Progenitor cell of endocrine pancreas (in vitro differentiated cells): ENCODE measurements at regions not wholly inside any gene's neighbourhood (a gene's known extent, or its start where the extent isn't known, plus 50 kb on each side); places are given as distances from the start of the nearest gene placed in this dataset.
A peak's percentile ranks its signal among the peaks of the same experiment; 100 is the strongest.

Experiments
- DNase-seq: peaks from one replicate; pipeline ENCODE4 v3.0.0; 2021; ENCODE audit warnings: low spot score; ENCODE audit not compliant: unreplicated experiment
- H3K27ac Mint-ChIP-seq: 2 replicates; pipeline ENCODE4 v1.8.0; 2021; ENCODE audit warnings: mild to moderate bottlenecking, moderate library complexity, mixed read lengths
- H3K27me3 Mint-ChIP-seq: 2 replicates; pipeline ENCODE4 v1.8.0; 2021; ENCODE audit warnings: mixed read lengths
- H3K36me3 Mint-ChIP-seq: 2 replicates; pipeline ENCODE4 v1.8.0; 2022; ENCODE audit warnings: mixed read lengths; ENCODE audit not compliant: insufficient read depth
- H3K4me1 Mint-ChIP-seq: 2 replicates; pipeline ENCODE4 v1.8.0; 2021; ENCODE audit warnings: low read depth, mixed read lengths
- H3K4me3 Mint-ChIP-seq: 2 replicates; pipeline ENCODE4 v1.8.0; 2021; ENCODE audit warnings: low read depth, mild to moderate bottlenecking, moderate library complexity, mixed read lengths
- H3K9me3 Mint-ChIP-seq: 2 replicates; pipeline ENCODE4 v1.8.0; 2021; ENCODE audit warnings: low read depth, mixed read lengths
- CTCF ChIP-seq: fragments of 200-600 bp; sonication (generic); IDR thresholded peaks from one replicate; pipeline ENCODE4 v1.5.0; 2021; ENCODE audit warnings: antibody characterized with exemption, mild to moderate bottlenecking; ENCODE audit not compliant: unreplicated experiment

DNA sequence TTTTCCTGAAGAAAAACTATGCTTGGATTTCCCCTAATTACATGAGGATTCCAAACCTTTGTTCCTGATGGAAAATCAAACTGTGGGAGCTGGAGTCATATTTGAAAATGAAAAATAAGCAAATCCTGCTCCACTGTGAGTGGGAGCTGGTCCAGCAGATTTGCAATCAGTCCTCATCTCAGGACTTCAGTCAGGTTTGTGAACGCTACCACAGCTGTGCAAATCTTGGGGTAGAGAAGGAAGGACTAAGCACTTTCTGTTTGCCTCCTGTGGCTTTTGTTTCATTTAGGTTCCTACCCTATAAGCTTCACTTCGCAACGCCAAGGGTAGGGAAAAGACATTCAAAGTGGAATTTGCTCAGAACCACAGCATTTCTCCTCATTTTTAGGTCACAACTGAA lies 238.2 kb downstream of the TUSC7 start:
- H3K27me3 Mint-ChIP-seq, result no peaks in the 10 kb centered on the region
- H3K27ac Mint-ChIP-seq, result peak overlapping the region; percentile 89
- peaks cover 22% of the 10 kb centered on the region for H3K4me1 Mint-ChIP-seq
- TF ChIP-seq CTCF, result no peak
- no peaks in the 10 kb centered on the region for H3K36me3 Mint-ChIP-seq
- no peak for DNase-seq
- no peak overlapping the region for H3K4me3 Mint-ChIP-seq
- peaks cover 12% of the 10 kb centered on the region for H3K9me3 Mint-ChIP-seq

- H3K9me3 Mint-ChIP-seq, result no peaks in the 10 kb centered on the region
- H3K36me3 Mint-ChIP-seq, result no peaks in the 10 kb centered on the region
- DNase-seq, result no peak
- H3K4me1 Mint-ChIP-seq, result peaks cover 22% of the 10 kb centered on the region
- no peak overlapping the region for H3K4me3 Mint-ChIP-seq
- TF ChIP-seq CTCF, result no peak
- no peak overlapping the region for H3K27ac Mint-ChIP-seq
- H3K27me3 Mint-ChIP-seq, result no peaks in the 10 kb centered on the region
Measured at GRCh38 chr3:116950301-116951055, 240.9 kb downstream of the TUSC7 start.

DNA sequence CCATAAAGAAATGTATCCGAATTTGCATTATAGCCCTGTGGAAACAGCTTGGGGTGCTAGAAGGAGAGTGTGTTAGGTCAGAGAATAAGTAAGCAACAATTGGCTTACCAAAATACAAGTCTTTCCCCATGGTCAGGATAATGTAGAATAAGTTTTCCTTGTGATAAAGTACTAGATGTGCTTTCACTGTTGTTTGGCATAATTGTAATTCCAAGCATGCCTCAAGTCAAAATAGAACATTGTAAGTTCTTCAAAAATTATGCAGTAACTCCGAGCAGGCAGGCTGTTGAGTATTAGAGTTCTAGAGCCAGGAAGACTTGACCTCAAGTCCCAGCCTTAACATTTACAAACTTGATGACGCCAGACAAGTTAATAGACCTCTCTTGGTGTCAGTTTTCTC lies 242.0 kb downstream of the TUSC7 start:
- Mint-ChIP-seq H3K4me3 (no peak overlapping the region), H3K27ac (no peak overlapping the region), H3K27me3 (no peaks in the 10 kb centered on the region), H3K36me3 (no peaks in the 10 kb centered on the region), H3K4me1 (peaks cover 22% of the 10 kb centered on the region), H3K9me3 (no peaks in the 10 kb centered on the region)
- DNase-seq, result no peak
- no peak for TF ChIP-seq CTCF

GRCh38 chr3:116958291-116958690 lies 248.7 kb downstream of the TUSC7 start:
- no peak overlapping the region for H3K27ac Mint-ChIP-seq
- no peak for DNase-seq
- H3K4me3 Mint-ChIP-seq, result no peak overlapping the region
- H3K27me3 Mint-ChIP-seq, result no peaks in the 10 kb centered on the region
- TF ChIP-seq CTCF, result no peak
- peaks cover 10% of the 10 kb centered on the region for H3K4me1 Mint-ChIP-seq
- no peaks in the 10 kb centered on the region for H3K36me3 Mint-ChIP-seq
- no peaks in the 10 kb centered on the region for H3K9me3 Mint-ChIP-seq

GRCh38 chr3:116961106-116961505 lies 251.5 kb downstream of the TUSC7 start:
- H3K9me3 Mint-ChIP-seq, result no peaks in the 10 kb centered on the region
- no peaks in the 10 kb centered on the region for H3K36me3 Mint-ChIP-seq
- no peak for DNase-seq
- no peaks in the 10 kb centered on the region for H3K27me3 Mint-ChIP-seq
- no peak overlapping the region for H3K4me3 Mint-ChIP-seq
- peak overlapping the region; percentile 59 for H3K27ac Mint-ChIP-seq
- no peak for TF ChIP-seq CTCF
- peaks cover 10% of the 10 kb centered on the region for H3K4me1 Mint-ChIP-seq
